GM10248 (cell line): ENCODE measurements at regions not wholly inside any gene's neighbourhood (a gene's known extent, or its start where the extent isn't known, plus 50 kb on each side); places are given as distances from the start of the nearest gene placed in this dataset.

Experiments
- CTCF ChIA-PET: fragments of 300-600 bp; sonication (Branson Sonifier 250); formaldehyde crosslinking; extraction: SDS; loops from one replicate; lab custom pipeline; 2021; ENCODE audit warnings: antibody characterized with exemption; lab: Yijun Ruan, JAX
- POLR2A ChIA-PET: fragments of 350-650 bp; sonication (Branson Sonifier 250); formaldehyde crosslinking; extraction: SDS; loops from one replicate; lab custom pipeline; 2020; ENCODE audit warnings: antibody characterized with exemption; lab: Yijun Ruan, JAX
- DNase-seq: peaks from one replicate; pipeline ENCODE4 v3.0.0; 2012; ENCODE audit errors: extremely low spot score
- CTCF ChIP-seq: IDR thresholded peaks from 2 replicates; pipeline ENCODE4 v1.5.1; 2012; ENCODE audit warnings: mild to moderate bottlenecking, low read depth; ENCODE audit errors: extremely low read depth, missing control alignments, control extremely low read depth

GRCh38 chrX:22634751-22635150, 362.0 kb downstream of the CBLL2 start:
- POLR2A ChIA-PET = no interaction called here
- DNase-seq = no peak
- TF ChIP-seq CTCF = no peak
- CTCF ChIA-PET = no interaction called here

- TF ChIP-seq CTCF = no peak
- POLR2A ChIA-PET = no interaction called here
- DNase-seq = no peak
- CTCF ChIA-PET = no interaction called here
These were observed 351.5 kb upstream of the DDX53 start for GRCh38 chrX:22648281-22648680.

- POLR2A ChIA-PET = no interaction called here
- DNase-seq = no peak
- TF ChIP-seq CTCF = no peak
- CTCF ChIA-PET = no interaction called here
These were observed 349.1 kb upstream of the DDX53 start for GRCh38 chrX:22650691-22651090.

- POLR2A ChIA-PET = no interaction called here
- CTCF ChIA-PET = no interaction called here
- no peak for DNase-seq
- TF ChIP-seq CTCF = no peak
These were observed 347.2 kb upstream of the DDX53 start for GRCh38 chrX:22652596-22652995.

- TF ChIP-seq CTCF = no peak
- POLR2A ChIA-PET = no interaction called here
- CTCF ChIA-PET = no interaction called here
- no peak for DNase-seq
These were observed 339.0 kb upstream of the DDX53 start for GRCh38 chrX:22660756-22661155.

GRCh38 chrX:22662776-22663175, 337.0 kb upstream of the DDX53 start:
- DNase-seq = no peak
- TF ChIP-seq CTCF = no peak
- CTCF ChIA-PET = no interaction called here
- POLR2A ChIA-PET = no interaction called here

- POLR2A ChIA-PET = no interaction called here
- CTCF ChIA-PET = no interaction called here
- TF ChIP-seq CTCF = no peak
- DNase-seq = no peak
These were observed 334.9 kb upstream of the DDX53 start for GRCh38 chrX:22664826-22665225.
